OCI-LY3 (cell line): ENCODE measurements at regions not wholly inside any gene's neighbourhood (a gene's known extent, or its start where the extent isn't known, plus 50 kb on each side); places are given as distances from the start of the nearest gene placed in this dataset.

ENCODE experiments used
- H2AFZ ChIP-seq: fragments of 200-600, 300-600 bp; shearing (Covaris generic); 2 replicates; pipeline ENCODE4 v1.6.0; 2014; ENCODE audit warnings: antibody characterized with exemption, low read depth, low read length
- H3K27ac ChIP-seq: fragments of 200-600, 300-600 bp; sonication (generic); 2 replicates; pipeline ENCODE4 v1.5.1; 2014; ENCODE audit warnings: mild to moderate bottlenecking, low read length, moderate library complexity, mixed read lengths
- H3K27me3 ChIP-seq: fragments of 200-600, 300-600 bp; sonication (generic); 2 replicates; pipeline ENCODE4 v1.6.1; 2014; ENCODE audit warnings: low read depth, low read length, mixed read lengths
- H3K36me3 ChIP-seq: fragments of 200-600, 300-600 bp; sonication (generic); replicated peaks from 2 replicates; pipeline ENCODE3; 2014; ENCODE audit warnings: low read depth, low read length, mixed read lengths
- H3K4me1 ChIP-seq: fragments of 300-600, 200-600 bp; sonication (generic); 2 replicates; pipeline ENCODE4 v1.6.1; 2014; ENCODE audit warnings: low read length, mixed read lengths
- H3K4me2 ChIP-seq: fragments of 200-600, 300-600 bp; sonication (generic); 2 replicates; pipeline ENCODE4 v1.6.1; 2014; ENCODE audit warnings: low read length, mixed read lengths
- H3K4me3 ChIP-seq: fragments of 300-600, 200-600 bp; sonication (generic); 2 replicates; pipeline ENCODE4 v1.5.1; 2014; ENCODE audit warnings: antibody characterized with exemption, mild to moderate bottlenecking, low read length, moderate library complexity
- H3K79me2 ChIP-seq: fragments of 300-600, 200-600 bp; shearing (Covaris generic); 2 replicates; pipeline ENCODE4 v1.6.1; 2014; ENCODE audit warnings: mild to moderate bottlenecking, low read length, mixed read lengths
- H3K9ac ChIP-seq: fragments of 300-600, 200-600 bp; shearing (Covaris generic); 2 replicates; pipeline ENCODE4 v1.6.0; 2014; ENCODE audit warnings: mild to moderate bottlenecking, low read length, moderate library complexity
- H3K9me3 ChIP-seq: fragments of 200-600, 300-600 bp; shearing (Covaris generic); 2 replicates; pipeline ENCODE4 v1.6.1; 2014; ENCODE audit warnings: low read length, mixed read lengths; ENCODE audit not compliant: insufficient read depth
- H4K20me1 ChIP-seq: fragments of 200-600, 300-600 bp; sonication (generic); 2 replicates; pipeline ENCODE4 v1.6.1; 2016; ENCODE audit warnings: low read length, mixed read lengths; ENCODE audit not compliant: insufficient read depth
- EZH2phosphoT487 ChIP-seq: fragments of 200-600 bp; shearing (Covaris generic); IDR thresholded peaks from 2 replicates; pipeline ENCODE4 v1.6.1; 2018; ENCODE audit warnings: antibody characterized with exemption, mixed run types, low read depth
- TF ChIP-seq, protein P1 (sequence below): fragments of 200-600, 300-600 bp; sonication (generic); IDR thresholded peaks from 2 replicates; pipeline ENCODE4 v1.5.1; 2014; ENCODE audit warnings: antibody characterized with exemption, low read length, low read depth

DNA sequence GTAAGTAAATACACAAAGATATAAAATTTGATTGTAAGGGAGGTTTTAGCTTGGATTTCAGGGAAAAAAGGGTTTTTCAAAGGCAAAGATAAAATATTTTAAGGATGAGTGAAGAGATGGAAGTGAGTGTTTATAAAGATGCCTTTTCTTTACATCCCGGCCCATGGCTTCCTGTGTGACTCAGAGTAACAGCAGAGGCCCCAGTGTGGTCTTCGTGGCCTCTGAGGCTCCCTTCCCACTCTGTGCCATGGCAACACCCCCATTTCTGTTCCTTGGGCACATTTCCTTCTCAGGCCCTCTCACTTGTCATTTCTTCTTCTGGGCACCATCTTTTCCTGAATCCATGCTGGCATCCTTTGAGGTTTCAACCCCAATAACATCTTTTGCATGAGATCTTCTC is 92.6 kb upstream of the TMEM18 start:
- Histone ChIP-seq H3K36me3 (no peaks in the 10 kb centered on the region), H3K4me2 (no peak overlapping the region), H2AFZ (no peak overlapping the region), H3K9ac (no peak overlapping the region), H4K20me1 (no peaks in the 10 kb centered on the region), H3K4me1 (0 out of 2 replicates have a peak, but pooled peaks cover 6% of the 10 kb centered on the region), H3K27ac (no peak overlapping the region), H3K4me3 (no peak overlapping the region), H3K9me3 (peaks cover 3% of the 10 kb centered on the region; the same call in 1 of the 2 replicates), H3K27me3 (no peaks in the 10 kb centered on the region), H3K79me2 (no peaks in the 10 kb centered on the region)
- no peak for TF ChIP-seq EZH2phosphoT487
- TF ChIP-seq, protein P1, sequence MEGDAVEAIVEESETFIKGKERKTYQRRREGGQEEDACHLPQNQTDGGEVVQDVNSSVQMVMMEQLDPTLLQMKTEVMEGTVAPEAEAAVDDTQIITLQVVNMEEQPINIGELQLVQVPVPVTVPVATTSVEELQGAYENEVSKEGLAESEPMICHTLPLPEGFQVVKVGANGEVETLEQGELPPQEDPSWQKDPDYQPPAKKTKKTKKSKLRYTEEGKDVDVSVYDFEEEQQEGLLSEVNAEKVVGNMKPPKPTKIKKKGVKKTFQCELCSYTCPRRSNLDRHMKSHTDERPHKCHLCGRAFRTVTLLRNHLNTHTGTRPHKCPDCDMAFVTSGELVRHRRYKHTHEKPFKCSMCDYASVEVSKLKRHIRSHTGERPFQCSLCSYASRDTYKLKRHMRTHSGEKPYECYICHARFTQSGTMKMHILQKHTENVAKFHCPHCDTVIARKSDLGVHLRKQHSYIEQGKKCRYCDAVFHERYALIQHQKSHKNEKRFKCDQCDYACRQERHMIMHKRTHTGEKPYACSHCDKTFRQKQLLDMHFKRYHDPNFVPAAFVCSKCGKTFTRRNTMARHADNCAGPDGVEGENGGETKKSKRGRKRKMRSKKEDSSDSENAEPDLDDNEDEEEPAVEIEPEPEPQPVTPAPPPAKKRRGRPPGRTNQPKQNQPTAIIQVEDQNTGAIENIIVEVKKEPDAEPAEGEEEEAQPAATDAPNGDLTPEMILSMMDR: no peak

DNA sequence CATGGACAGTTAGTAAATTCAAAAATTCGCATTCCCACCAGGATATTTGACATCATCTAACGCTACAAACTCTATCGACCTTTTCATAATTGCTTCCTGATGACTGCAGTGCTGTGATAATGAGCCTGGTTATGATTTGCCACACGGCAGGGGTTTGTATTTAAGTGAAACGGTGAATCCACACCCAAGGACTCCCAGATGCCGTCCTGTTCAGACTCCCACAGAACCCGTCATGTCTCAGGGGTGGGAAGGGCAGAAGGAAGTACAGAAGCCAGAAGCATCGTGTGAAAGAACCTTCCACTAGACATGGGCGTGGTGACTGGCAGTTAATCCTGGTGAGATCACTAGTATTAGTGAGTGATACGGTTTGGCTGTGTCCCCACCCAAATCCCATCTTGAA is 91.2 kb upstream of the TMEM18 start:
- no peak overlapping the region for H3K9ac ChIP-seq
- no peak for TF ChIP-seq EZH2phosphoT487
- TF ChIP-seq, protein P1: no peak

DNA sequence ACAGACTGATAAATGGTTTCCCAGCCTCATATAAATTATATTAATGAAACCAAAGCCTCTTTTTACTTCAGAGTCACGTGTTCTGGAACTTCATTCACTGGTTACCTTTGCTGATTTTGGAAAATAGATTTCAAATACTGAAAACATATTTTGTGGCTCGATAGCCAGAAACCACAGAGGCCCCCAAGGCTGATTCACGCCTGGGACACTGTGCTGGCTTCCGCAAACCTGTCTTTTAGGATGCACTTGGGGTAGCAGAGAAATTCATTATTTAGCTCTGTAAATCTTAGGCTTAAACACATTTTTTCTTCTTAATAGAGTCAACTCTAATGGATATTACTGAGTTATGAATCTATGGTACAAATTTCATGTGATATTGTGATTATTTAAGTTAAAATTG is 90.7 kb upstream of the TMEM18 start:
- Histone ChIP-seq H4K20me1 (no peaks in the 10 kb centered on the region), H3K9ac (no peak overlapping the region), H3K4me3 (no peak overlapping the region), H3K27me3 (no peaks in the 10 kb centered on the region), H2AFZ (no peak overlapping the region), H3K79me2 (no peaks in the 10 kb centered on the region), H3K9me3 (peaks cover 3% of the 10 kb centered on the region; the same call in 1 of the 2 replicates), H3K4me2 (no peak overlapping the region), H3K36me3 (no peaks in the 10 kb centered on the region), H3K4me1 (0 out of 2 replicates have a peak, but pooled peaks cover 2% of the 10 kb centered on the region), H3K27ac (no peak overlapping the region)
- TF ChIP-seq, protein P1: no peak
- no peak for TF ChIP-seq EZH2phosphoT487

More for the DNA sequence above, 91.2 kb upstream of the TMEM18 start:
- Histone ChIP-seq H3K27me3 (no peaks in the 10 kb centered on the region), H3K27ac (no peak overlapping the region), H3K4me2 (no peak overlapping the region), H3K36me3 (no peaks in the 10 kb centered on the region), H3K9me3 (peaks cover 3% of the 10 kb centered on the region; the same call in 1 of the 2 replicates), H3K79me2 (no peaks in the 10 kb centered on the region), H4K20me1 (no peaks in the 10 kb centered on the region), H2AFZ (no peak overlapping the region), H3K4me1 (0 out of 2 replicates have a peak, but pooled peaks cover 6% of the 10 kb centered on the region), H3K4me3 (no peak overlapping the region)

DNA sequence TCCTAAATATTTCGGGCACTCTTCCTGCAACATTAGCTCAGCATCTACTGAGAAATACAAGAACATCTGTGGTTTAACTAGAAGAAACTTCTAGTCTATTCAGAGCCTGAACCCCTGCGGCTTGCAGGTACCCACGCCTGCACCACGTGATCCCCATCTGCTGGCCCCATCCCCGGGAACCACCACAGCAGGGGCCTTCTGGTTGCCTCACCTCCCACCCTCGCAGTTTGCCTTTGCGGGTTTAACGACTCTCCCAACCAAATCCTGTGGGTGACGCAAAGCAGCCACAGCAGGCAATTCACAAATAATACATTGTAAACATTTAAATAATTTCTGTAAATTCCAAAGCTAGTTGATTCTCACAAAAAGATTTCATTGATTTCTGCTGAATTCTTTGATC is 90.2 kb upstream of the TMEM18 start:
- Histone ChIP-seq H3K4me3 (no peak overlapping the region), H3K9me3 (peaks cover 3% of the 10 kb centered on the region; the same call in 1 of the 2 replicates), H3K36me3 (no peaks in the 10 kb centered on the region), H3K27me3 (no peaks in the 10 kb centered on the region), H2AFZ (no peak overlapping the region), H3K4me2 (no peak overlapping the region), H3K9ac (no peak overlapping the region), H3K79me2 (no peaks in the 10 kb centered on the region), H3K27ac (no peak overlapping the region), H4K20me1 (no peaks in the 10 kb centered on the region), H3K4me1 (no peaks in the 10 kb centered on the region)
- TF ChIP-seq EZH2phosphoT487: no peak
- TF ChIP-seq, protein P1: no peak
